HCT116 (cell line): ENCODE measurements at regions not wholly inside any gene's neighbourhood (a gene's known extent, or its start where the extent isn't known, plus 50 kb on each side); places are given as distances from the start of the nearest gene placed in this dataset.
"Not testable (repeated sequence)": the region's sequence is repeated elsewhere in the genome, so short reads cannot be mapped to it uniquely, and the experiment has no call there.

Experiments used
- ATAC-seq: fragments of 200-7000 bp; cut with Tn5 transposase; 2 replicates; pipeline ENCODE4 v1.9.1; 2020; ENCODE audit warnings: mild to moderate bottlenecking, moderate library complexity
- BruUV-seq: library from RNA; stranded (reverse); fragments of 400-500 nt; replicated peaks from 2 replicates; lab custom pipeline; 2021; lab: Mats Ljungman, UMichigan
- CTCF ChIA-PET: fragments of 300-600 bp; sonication (Branson Sonifier 250); formaldehyde crosslinking; loops from one replicate; lab custom pipeline; 2021; ENCODE audit warnings: antibody characterized with exemption; lab: Charles Lee
- POLR2A ChIA-PET: fragments of 300-600, 350-600 bp; sonication (Branson Sonifier 250); formaldehyde crosslinking; loops from one replicate; lab custom pipeline; 2021; ENCODE audit warnings: antibody characterized with exemption; lab: Charles Lee
- RAD21 ChIA-PET, 2 experiments: fragments of 300-600 bp; sonication (Branson Sonifier 250); formaldehyde crosslinking; loops; one replicate each; lab custom pipeline; 2023; ENCODE audit warnings: low total read pairs in 2 of 2; ENCODE audit not compliant: uncharacterized antibody in 2 of 2, unreplicated experiment in 2 of 2, low non-redundant PET in 1 of 2; lab: Charles Lee
- DNase-seq: peaks from one replicate; pipeline ENCODE4 v3.0.0-alpha.2; 2010; ENCODE audit warnings: low read depth, low spot score
- H2AFZ ChIP-seq: fragments of 200-600 bp; shearing (Covaris generic), sonication (generic); 2 replicates; pipeline ENCODE4 v1.6.1; 2017; ENCODE audit warnings: low read depth, mixed run types, mixed read lengths, antibody characterized with exemption, low read length; ENCODE audit not compliant: poor library complexity, severe bottlenecking
- H3K27ac ChIP-seq: 2 replicates; pipeline ENCODE4 v1.5.1; 2012; ENCODE audit warnings: low read depth, low read length
- H3K27me3 ChIP-seq: fragments of 200-600 bp; sonication (generic); 2 replicates; pipeline ENCODE4 v1.6.1; 2016; ENCODE audit warnings: mixed run types, low read length, mixed read lengths; ENCODE audit not compliant: insufficient read depth
- H3K36me3 ChIP-seq, 2 experiments: fragments of 200-500 bp in 1 of 2; fragments of 200-600 bp in 1 of 2; sonication (Bioruptor generic) in 1 of 2; sonication (generic) in 1 of 2; 2 replicates each; pipeline versions ENCODE4 v1.5.1 to v1.6.1; 2014 to 2016; ENCODE audit warnings: low read length in 2 of 2, inconsistent platforms in 1 of 2, mixed read lengths in 1 of 2, mixed run types in 1 of 2; ENCODE audit not compliant: insufficient read depth in 2 of 2, control insufficient read depth in 1 of 2
- H3K4me1 ChIP-seq, 2 experiments: fragments of 200-600 bp in 1 of 2; sonication (generic) in 1 of 2; 2 replicates each; pipeline versions ENCODE4 v1.5.1 to v1.6.1; 2012 to 2017; ENCODE audit warnings: low read length in 2 of 2, inconsistent platforms in 1 of 2, mild to moderate bottlenecking in 1 of 2, mixed read lengths in 1 of 2, mixed run types in 1 of 2, moderate library complexity in 1 of 2; ENCODE audit not compliant: insufficient read depth in 2 of 2, control insufficient read depth in 1 of 2
- H3K4me2 ChIP-seq: fragments of 200-600 bp; sonication (generic); 2 replicates; pipeline ENCODE4 v1.6.1; 2017; ENCODE audit warnings: mixed run types, low read length, mixed read lengths
- H3K4me3 ChIP-seq, 2 experiments: fragments of 200-600 bp in 1 of 2; sonication (generic) in 1 of 2; replicated peaks in 1 of 2; 2 replicates each; pipeline ENCODE4 v1.5.1; 2011 to 2016; ENCODE audit warnings: low read length in 2 of 2, control low read depth in 1 of 2, low read depth in 1 of 2, mild to moderate bottlenecking in 1 of 2, mixed read lengths in 1 of 2, mixed run types in 1 of 2
- H3K79me2 ChIP-seq: fragments of 200-600 bp; sonication (generic); 2 replicates; pipeline ENCODE4 v1.6.1; 2017; ENCODE audit warnings: mild to moderate bottlenecking, mixed run types, low read length, moderate library complexity, mixed read lengths; ENCODE audit not compliant: insufficient read depth
- H3K9ac ChIP-seq: fragments of 200-600 bp; sonication (generic); 2 replicates; pipeline ENCODE4 v1.6.1; 2016; ENCODE audit warnings: low read length, mixed read lengths
- H3K9me2 ChIP-seq: fragments of 200-600 bp; sonication (generic), shearing (Covaris generic); 2 replicates; pipeline ENCODE4 v1.6.1; 2017; ENCODE audit warnings: mixed run types, mild to moderate bottlenecking, moderate library complexity; ENCODE audit not compliant: insufficient read depth
- H3K9me3 ChIP-seq, 2 experiments: fragments of 200-500 bp in 1 of 2; fragments of 200-600 bp in 1 of 2; sonication (Bioruptor generic) in 1 of 2; sonication (generic) in 1 of 2; 2 replicates each; pipeline ENCODE4 v1.6.1; 2014 to 2017; ENCODE audit warnings: low read length in 2 of 2, mixed read lengths in 2 of 2, inconsistent platforms in 1 of 2, low read depth in 1 of 2, mild to moderate bottlenecking in 1 of 2, mixed run types in 1 of 2, moderate library complexity in 1 of 2; ENCODE audit not compliant: control insufficient read depth in 1 of 2, insufficient read depth in 1 of 2
- H4K20me1 ChIP-seq: fragments of 200-600 bp; sonication (generic), shearing (Covaris generic); 2 replicates; pipeline ENCODE4 v1.6.1; 2017; ENCODE audit warnings: mixed run types, mild to moderate bottlenecking, moderate library complexity; ENCODE audit not compliant: insufficient read depth
- intact Hi-C: fragments of 100-400 bp; cut with micrococcal nuclease; formaldehyde crosslinking; loops from 2 replicates; pipeline ENCODE4 v1.10.0; 2022

- H4K20me1 ChIP-seq, CTCF ChIA-PET, H3K27ac ChIP-seq, H3K4me2 ChIP-seq, intact Hi-C loops, H3K9me3 ChIP-seq, BruUV-seq, DNase-seq, H3K27me3 ChIP-seq, RAD21 ChIA-PET, H3K4me3 ChIP-seq, ATAC-seq, H3K9me2 ChIP-seq, H3K79me2 ChIP-seq, POLR2A ChIA-PET, H3K4me1 ChIP-seq, H3K9ac ChIP-seq, H2AFZ ChIP-seq, H3K36me3 ChIP-seq: not testable (repeated sequence)
Measured at GRCh38 chr6:104676679-104677078, 183.0 kb downstream of the HACE1 start.

- BruUV-seq, H3K4me1 ChIP-seq, DNase-seq, H3K9me2 ChIP-seq, H3K27me3 ChIP-seq, H3K36me3 ChIP-seq, H3K9me3 ChIP-seq, CTCF ChIA-PET, POLR2A ChIA-PET, H3K4me2 ChIP-seq, H3K9ac ChIP-seq, RAD21 ChIA-PET, H3K27ac ChIP-seq, H3K4me3 ChIP-seq, H2AFZ ChIP-seq, H3K79me2 ChIP-seq, ATAC-seq, H4K20me1 ChIP-seq, intact Hi-C loops: not testable (repeated sequence)
Measured at GRCh38 chr6:104675161-104675560, 184.6 kb downstream of the HACE1 start.

- BruUV-seq, H4K20me1 ChIP-seq, intact Hi-C loops, H3K4me2 ChIP-seq, H3K9me2 ChIP-seq, H3K9me3 ChIP-seq, H3K4me3 ChIP-seq, H3K36me3 ChIP-seq, CTCF ChIA-PET, RAD21 ChIA-PET, H3K27me3 ChIP-seq, H3K4me1 ChIP-seq, ATAC-seq, H3K9ac ChIP-seq, H3K27ac ChIP-seq, H3K79me2 ChIP-seq, H2AFZ ChIP-seq, DNase-seq, POLR2A ChIA-PET: not testable (repeated sequence)
Measured at GRCh38 chr6:104673078-104673477, 186.6 kb downstream of the HACE1 start.

GRCh38 chr6:104671591-104671891 is 188.2 kb downstream of the HACE1 start:
- H3K9me2 ChIP-seq, BruUV-seq, DNase-seq, H4K20me1 ChIP-seq, H3K79me2 ChIP-seq, H3K9ac ChIP-seq, H3K36me3 ChIP-seq, H3K27ac ChIP-seq, CTCF ChIA-PET, RAD21 ChIA-PET, POLR2A ChIA-PET, H3K4me3 ChIP-seq, H2AFZ ChIP-seq, H3K9me3 ChIP-seq, H3K4me2 ChIP-seq, H3K27me3 ChIP-seq, ATAC-seq, H3K4me1 ChIP-seq, intact Hi-C loops: not testable (repeated sequence)
